ENCODE measurements at regions not wholly inside any gene's neighbourhood (a gene's known extent, or its start where the extent isn't known, plus 50 kb on each side); places are given as distances from the start of the nearest gene placed in this dataset.

DNA sequence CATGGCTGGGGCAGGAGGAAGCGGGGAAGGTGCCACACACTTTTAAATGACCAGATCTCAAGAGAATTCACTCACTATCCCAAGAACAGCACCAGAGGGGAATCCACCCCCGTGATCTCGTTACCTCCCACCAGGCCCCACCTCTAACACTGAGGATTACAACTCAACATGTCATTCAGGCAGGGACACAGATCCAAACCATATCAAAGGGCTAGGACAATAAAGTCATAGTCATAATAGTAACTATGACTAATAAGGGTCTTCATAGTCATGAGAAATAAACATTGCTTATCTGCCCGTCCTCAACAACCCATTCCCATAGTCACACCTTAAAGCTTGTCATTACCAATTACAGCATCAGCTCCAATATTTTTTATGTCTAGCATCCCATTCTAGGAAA is 65.3 kb upstream of the SMC2 start:
- Histone ChIP-seq H3K4me2 (ENCODE audit: low read length) (no peak overlapping the region), H2AFZ (ENCODE audit: low read length) (no peak overlapping the region), H3K4me3 (ENCODE audit: low read depth, low read length, poor library complexity, severe bottlenecking) (no peak overlapping the region), H3K79me2 (ENCODE audit: insufficient read depth, low read length) (no peaks in the 10 kb centered on the region), H3K9ac (ENCODE audit: low read length) (no peak overlapping the region), H3K9me2 (ENCODE audit: low read depth, low read length) (no peaks in the 10 kb centered on the region), H3K36me3 (ENCODE audit: insufficient read depth, low read length) (no peaks in the 10 kb centered on the region), H4K20me1 (ENCODE audit: insufficient read depth, low read length) (no peaks in the 10 kb centered on the region), H3F3A (ENCODE audit: insufficient read depth, low read length) (no peaks in the 10 kb centered on the region), H3K27ac (ENCODE audit: low read depth, low read length, poor library complexity, severe bottlenecking) (no peak overlapping the region), H3K27me3 (ENCODE audit: insufficient read depth, low read length) (no peaks in the 10 kb centered on the region), H3K9me3 (ENCODE audit: low read length) (no peaks in the 10 kb centered on the region), H3K4me1 (ENCODE audit: insufficient read depth, low read length, severe bottlenecking) (no peaks in the 10 kb centered on the region)
- TF ChIP-seq, protein P1, sequence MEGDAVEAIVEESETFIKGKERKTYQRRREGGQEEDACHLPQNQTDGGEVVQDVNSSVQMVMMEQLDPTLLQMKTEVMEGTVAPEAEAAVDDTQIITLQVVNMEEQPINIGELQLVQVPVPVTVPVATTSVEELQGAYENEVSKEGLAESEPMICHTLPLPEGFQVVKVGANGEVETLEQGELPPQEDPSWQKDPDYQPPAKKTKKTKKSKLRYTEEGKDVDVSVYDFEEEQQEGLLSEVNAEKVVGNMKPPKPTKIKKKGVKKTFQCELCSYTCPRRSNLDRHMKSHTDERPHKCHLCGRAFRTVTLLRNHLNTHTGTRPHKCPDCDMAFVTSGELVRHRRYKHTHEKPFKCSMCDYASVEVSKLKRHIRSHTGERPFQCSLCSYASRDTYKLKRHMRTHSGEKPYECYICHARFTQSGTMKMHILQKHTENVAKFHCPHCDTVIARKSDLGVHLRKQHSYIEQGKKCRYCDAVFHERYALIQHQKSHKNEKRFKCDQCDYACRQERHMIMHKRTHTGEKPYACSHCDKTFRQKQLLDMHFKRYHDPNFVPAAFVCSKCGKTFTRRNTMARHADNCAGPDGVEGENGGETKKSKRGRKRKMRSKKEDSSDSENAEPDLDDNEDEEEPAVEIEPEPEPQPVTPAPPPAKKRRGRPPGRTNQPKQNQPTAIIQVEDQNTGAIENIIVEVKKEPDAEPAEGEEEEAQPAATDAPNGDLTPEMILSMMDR (IDR thresholded peaks at IDR 0.05; ENCODE audit: low read length), result no peak
- no peak for TF ChIP-seq EZH2 (IDR thresholded peaks at IDR 0.05; ENCODE audit: borderline replicate concordance, low read length)
